ENCODE measurements at regions not wholly inside any gene's neighbourhood (a gene's known extent, or its start where the extent isn't known, plus 50 kb on each side); places are given as distances from the start of the nearest gene placed in this dataset.
"Not testable (repeated sequence)": the region's sequence is repeated elsewhere in the genome, so short reads cannot be mapped to it uniquely, and the experiment has no call there.

- in situ Hi-C loops (cut with MboI; ENCODE audit: low sequenced_read_pairs), result no loop called here
These were observed 906.1 kb upstream of the RAG2 start for GRCh38 chr11:37504060-37504611.

- in situ Hi-C loops (cut with MboI; ENCODE audit: low sequenced_read_pairs), result no loop called here
These were observed 905.5 kb upstream of the RAG2 start for GRCh38 chr11:37503411-37504059.

- in situ Hi-C loops (cut with MboI; ENCODE audit: low sequenced_read_pairs), result no loop called here
These were observed 904.2 kb upstream of the RAG2 start for GRCh38 chr11:37502202-37502601.

GRCh38 chr11:37500425-37500824 is 902.4 kb upstream of the RAG2 start:
- in situ Hi-C loops (cut with MboI; ENCODE audit: low sequenced_read_pairs), result no loop called here

GRCh38 chr11:37497326-37497725 is 899.3 kb upstream of the RAG2 start:
- in situ Hi-C loops (cut with MboI; ENCODE audit: low sequenced_read_pairs), result no loop called here

GRCh38 chr11:37496201-37496600 is 898.2 kb upstream of the RAG2 start:
- in situ Hi-C loops (cut with MboI; ENCODE audit: low sequenced_read_pairs), result no loop called here

- in situ Hi-C loops (cut with MboI; ENCODE audit: low sequenced_read_pairs), result no loop called here
These were observed 886.3 kb upstream of the RAG2 start for GRCh38 chr11:37484298-37484697.

GRCh38 chr11:37483761-37484160 is 885.7 kb upstream of the RAG2 start:
- in situ Hi-C loops (cut with MboI; ENCODE audit: low sequenced_read_pairs), result no loop called here

- in situ Hi-C loops (cut with MboI; ENCODE audit: low sequenced_read_pairs), result no loop called here
These were observed 876.9 kb upstream of the RAG2 start for GRCh38 chr11:37474889-37475288.

GRCh38 chr11:37468344-37468743 is 870.3 kb upstream of the RAG2 start:
- in situ Hi-C loops (cut with MboI; ENCODE audit: low sequenced_read_pairs), result no loop called here

- in situ Hi-C loops (cut with MboI; ENCODE audit: low sequenced_read_pairs), result no loop called here
These were observed 867.2 kb upstream of the RAG2 start for GRCh38 chr11:37465221-37465620.

GRCh38 chr11:37459456-37459855 is 861.4 kb upstream of the RAG2 start:
- in situ Hi-C loops (cut with MboI; ENCODE audit: low sequenced_read_pairs), result no loop called here

GRCh38 chr11:37456746-37457145 is 858.7 kb upstream of the RAG2 start:
- in situ Hi-C loops (cut with MboI; ENCODE audit: low sequenced_read_pairs), result no loop called here

- in situ Hi-C loops (cut with MboI; ENCODE audit: low sequenced_read_pairs), result no loop called here
These were observed 853.9 kb upstream of the RAG2 start for GRCh38 chr11:37451903-37452302.

- in situ Hi-C loops (cut with MboI; ENCODE audit: low sequenced_read_pairs), result no loop called here
These were observed 852.6 kb upstream of the RAG2 start for GRCh38 chr11:37450613-37451012.

GRCh38 chr11:37449146-37449545 is 851.1 kb upstream of the RAG2 start:
- in situ Hi-C loops (cut with MboI; ENCODE audit: low sequenced_read_pairs), result no loop called here

- in situ Hi-C loops (cut with MboI; ENCODE audit: low sequenced_read_pairs), result no loop called here
These were observed 844.5 kb upstream of the RAG2 start for GRCh38 chr11:37442576-37442975.

- in situ Hi-C loops (cut with MboI; ENCODE audit: low sequenced_read_pairs), result not testable (repeated sequence)
These were observed 833.7 kb upstream of the RAG2 start for GRCh38 chr11:37431633-37432230.

- in situ Hi-C loops (cut with MboI; ENCODE audit: low sequenced_read_pairs), result not testable (repeated sequence)
These were observed 833.1 kb upstream of the RAG2 start for GRCh38 chr11:37430966-37431632.

GRCh38 chr11:37422511-37422910 is 824.5 kb upstream of the RAG2 start:
- in situ Hi-C loops (cut with MboI; ENCODE audit: low sequenced_read_pairs), result no loop called here

GRCh38 chr11:37411289-37411688 is 813.3 kb upstream of the RAG2 start:
- in situ Hi-C loops (cut with MboI; ENCODE audit: low sequenced_read_pairs), result no loop called here

GRCh38 chr11:37409124-37409523 is 811.1 kb upstream of the RAG2 start:
- in situ Hi-C loops (cut with MboI; ENCODE audit: low sequenced_read_pairs), result no loop called here

Data from HL-60/S4 treated with phorbol 12-myristate 13-acetate at 8.2 ng/mL for 4 days and 3 days (cell line).